CD4-positive, CD25-positive, alpha-beta regulatory T cell (primary cell): ENCODE measurements at regions not wholly inside any gene's neighbourhood (a gene's known extent, or its start where the extent isn't known, plus 50 kb on each side); places are given as distances from the start of the nearest gene placed in this dataset.

Source experiments
- ATAC-seq, 2 donors: fragments of 150-1000 bp; cut with Tn5 transposase; one replicate each; pipeline ENCODE4 v1.10.0; 2021; ENCODE audit warnings: low read depth in 2 of 2, moderate number of reproducible peaks in 2 of 2, moderate library complexity in 1 of 2
- DNase-seq, 3 donors: peaks; one replicate each; pipeline versions ENCODE4 v3.0.0 to v3.0.0-alpha.2; 2012 to 2022; ENCODE audit warnings: mixed read lengths in 1 of 3
- H3K27ac ChIP-seq: one replicate; pipeline ENCODE4 v1.7.0; 2013; ENCODE audit warnings: mild to moderate bottlenecking, low read length; ENCODE audit not compliant: insufficient read depth, poor library complexity, severe bottlenecking
- H3K27me3 ChIP-seq: one replicate; pipeline ENCODE4 v1.7.0; 2013; ENCODE audit warnings: low read length; ENCODE audit not compliant: control insufficient read depth, insufficient read depth
- H3K36me3 ChIP-seq: one replicate; pipeline ENCODE4 v1.7.0; 2013; ENCODE audit warnings: mild to moderate bottlenecking, low read length, moderate library complexity; ENCODE audit not compliant: control insufficient read depth, insufficient read depth
- H3K4me1 ChIP-seq: 2 replicates; pipeline ENCODE4 v1.7.0; 2013; ENCODE audit warnings: mild to moderate bottlenecking, low read length; ENCODE audit not compliant: insufficient read depth, control insufficient read depth, poor library complexity, severe bottlenecking
- H3K4me3 ChIP-seq: one replicate; pipeline ENCODE4 v1.7.0; 2013; ENCODE audit warnings: low read depth, mild to moderate bottlenecking, low read length, moderate library complexity
- H3K9me3 ChIP-seq, 2 experiments: 1 replicate in 1 of 2; 2 replicates in 1 of 2; pipeline ENCODE4 v1.7.0; 2013; ENCODE audit warnings: low read length in 2 of 2, mild to moderate bottlenecking in 1 of 2, moderate library complexity in 1 of 2; ENCODE audit not compliant: control insufficient read depth in 2 of 2
- H3K27ac Mint-ChIP-seq, 3 donors: one replicate each; pipeline ENCODE4 v1.8.0; 2020 to 2022; ENCODE audit warnings: mild to moderate bottlenecking in 3 of 3, mixed read lengths in 3 of 3, moderate library complexity in 2 of 3
- H3K27me3 Mint-ChIP-seq: one replicate; pipeline ENCODE4 v1.8.0; 2022; ENCODE audit warnings: mild to moderate bottlenecking, mixed read lengths
- H3K36me3 Mint-ChIP-seq: one replicate; pipeline ENCODE4 v1.8.0; 2020; ENCODE audit warnings: mixed read lengths
- H3K4me1 Mint-ChIP-seq, 4 donors: one replicate each; pipeline ENCODE4 v1.8.0; 2020 to 2022; ENCODE audit warnings: mixed read lengths in 4 of 4, mild to moderate bottlenecking in 1 of 4
- H3K4me3 Mint-ChIP-seq, 4 donors: one replicate each; pipeline ENCODE4 v1.8.0; 2020 to 2022; ENCODE audit warnings: mild to moderate bottlenecking in 4 of 4, mixed read lengths in 4 of 4, moderate library complexity in 3 of 4
- H3K9me3 Mint-ChIP-seq, 7 donors: one replicate each; pipeline ENCODE4 v1.8.0; 2020 to 2022; ENCODE audit warnings: mixed read lengths in 7 of 7, mild to moderate bottlenecking in 3 of 7, moderate library complexity in 2 of 7

GRCh38 chr10:130637089-130637676 is 501.0 kb downstream of the GLRX3 start:
- H3K27me3 Mint-ChIP-seq, result no peaks in the 10 kb centered on the region

GRCh38 chr10:130638991-130639390 is 502.8 kb downstream of the GLRX3 start:
- Mint-ChIP-seq H3K27me3 (no peaks in the 10 kb centered on the region), H3K36me3 (no peaks in the 10 kb centered on the region), H3K4me1 (no peaks in the 10 kb centered on the region), H3K9me3 (peaks cover 0 to 5% (median 0%) of the 10 kb centered on the region in 7 donors), H3K4me3 (no peak overlapping the region), H3K27ac (no peak overlapping the region)
- Histone ChIP-seq H3K9me3 (no peaks in the 10 kb centered on the region), H3K27ac (no peak overlapping the region), H3K4me1 (no peaks in the 10 kb centered on the region), H3K4me3 (no peak overlapping the region), H3K36me3 (no peaks in the 10 kb centered on the region), H3K27me3 (peaks cover 5% of the 10 kb centered on the region)
- no peak for ATAC-seq
- DNase-seq, result no peak

More at GRCh38 chr10:130637089-130637676, 501.0 kb downstream of the GLRX3 start:
- peaks cover 5% of the 10 kb centered on the region for H3K27me3 ChIP-seq
- H3K36me3 ChIP-seq, result no peaks in the 10 kb centered on the region
- Mint-ChIP-seq H3K4me1 (no peaks in the 10 kb centered on the region), H3K27ac (no peak overlapping the region), H3K9me3 (peaks cover 0 to 10% (median 0%) of the 10 kb centered on the region in 7 donors), H3K36me3 (no peaks in the 10 kb centered on the region), H3K4me3 (no peak overlapping the region)
- DNase-seq (no peak), ATAC-seq (no peak)
- H3K9me3 ChIP-seq, result no peaks in the 10 kb centered on the region
- H3K4me1 ChIP-seq, result no peaks in the 10 kb centered on the region
- no peak overlapping the region for H3K4me3 ChIP-seq
- H3K27ac ChIP-seq, result no peak overlapping the region

GRCh38 chr10:130642926-130643325 is 506.7 kb downstream of the GLRX3 start:
- no peak overlapping the region for H3K4me3 ChIP-seq
- no peak overlapping the region for H3K27ac Mint-ChIP-seq
- no peaks in the 10 kb centered on the region for H3K27me3 Mint-ChIP-seq
- H3K4me1 Mint-ChIP-seq, result no peaks in the 10 kb centered on the region
- H3K9me3 ChIP-seq, result no peaks in the 10 kb centered on the region
- no peaks in the 10 kb centered on the region for H3K27me3 ChIP-seq
- H3K36me3 Mint-ChIP-seq, result no peaks in the 10 kb centered on the region
- H3K4me3 Mint-ChIP-seq, result no peak overlapping the region
- ATAC-seq (no peak), DNase-seq (no peak)
- peaks cover 0 to 5% (median 1%) of the 10 kb centered on the region in 7 donors for H3K9me3 Mint-ChIP-seq
- H3K27ac ChIP-seq, result no peak overlapping the region
- no peaks in the 10 kb centered on the region for H3K4me1 ChIP-seq
- no peaks in the 10 kb centered on the region for H3K36me3 ChIP-seq

- no peaks in the 10 kb centered on the region for H3K9me3 ChIP-seq
- Mint-ChIP-seq H3K4me1 (no peaks in the 10 kb centered on the region), H3K27ac (no peak overlapping the region), H3K9me3 (peaks cover 0 to 6% (median 3%) of the 10 kb centered on the region in 7 donors), H3K27me3 (no peaks in the 10 kb centered on the region), H3K4me3 (no peak overlapping the region), H3K36me3 (no peaks in the 10 kb centered on the region)
- DNase-seq (no peak), ATAC-seq (no peak)
- H3K36me3 ChIP-seq, result no peaks in the 10 kb centered on the region
- H3K4me3 ChIP-seq, result no peak overlapping the region
- H3K27ac ChIP-seq, result no peak overlapping the region
- H3K27me3 ChIP-seq, result no peaks in the 10 kb centered on the region
- no peaks in the 10 kb centered on the region for H3K4me1 ChIP-seq
Observed at GRCh38 chr10:130647341-130647740, 511.1 kb downstream of the GLRX3 start.

GRCh38 chr10:130648807-130649206 is 512.6 kb downstream of the GLRX3 start:
- Histone ChIP-seq H3K36me3 (no peaks in the 10 kb centered on the region), H3K27me3 (no peaks in the 10 kb centered on the region), H3K4me3 (no peak overlapping the region), H3K9me3 (no peaks in the 10 kb centered on the region), H3K4me1 (no peaks in the 10 kb centered on the region), H3K27ac (no peak overlapping the region)
- no peak overlapping the region for H3K27ac Mint-ChIP-seq
- H3K27me3 Mint-ChIP-seq, result no peaks in the 10 kb centered on the region
- no peaks in the 10 kb centered on the region for H3K36me3 Mint-ChIP-seq
- DNase-seq (no peak), ATAC-seq (no peak)
- H3K9me3 Mint-ChIP-seq, result peaks cover 0 to 6% (median 3%) of the 10 kb centered on the region in 7 donors
- no peaks in the 10 kb centered on the region for H3K4me1 Mint-ChIP-seq
- H3K4me3 Mint-ChIP-seq, result no peak overlapping the region

- no peaks in the 10 kb centered on the region for H3K4me1 ChIP-seq
- no peaks in the 10 kb centered on the region for H3K36me3 ChIP-seq
- ATAC-seq (no peak), DNase-seq (no peak)
- no peaks in the 10 kb centered on the region for H3K9me3 ChIP-seq
- H3K27me3 Mint-ChIP-seq, result no peaks in the 10 kb centered on the region
- no peaks in the 10 kb centered on the region for H3K36me3 Mint-ChIP-seq
- no peak overlapping the region for H3K4me3 Mint-ChIP-seq
- no peak overlapping the region for H3K27ac ChIP-seq
- no peak overlapping the region for H3K27ac Mint-ChIP-seq
- H3K27me3 ChIP-seq, result no peaks in the 10 kb centered on the region
- H3K4me1 Mint-ChIP-seq, result no peaks in the 10 kb centered on the region
- H3K9me3 Mint-ChIP-seq, result peaks cover 0 to 7% (median 2%) of the 10 kb centered on the region in 7 donors
- no peak overlapping the region for H3K4me3 ChIP-seq
Observed at GRCh38 chr10:130652544-130652943, 516.4 kb downstream of the GLRX3 start.

GRCh38 chr10:130652964-130653578 is 516.9 kb downstream of the GLRX3 start:
- H3K36me3 Mint-ChIP-seq, result no peaks in the 10 kb centered on the region
- H3K27me3 ChIP-seq, result no peaks in the 10 kb centered on the region
- no peak overlapping the region for H3K4me3 ChIP-seq
- H3K36me3 ChIP-seq, result no peaks in the 10 kb centered on the region
- H3K4me1 Mint-ChIP-seq, result no peaks in the 10 kb centered on the region
- peaks cover 0 to 7% (median 2%) of the 10 kb centered on the region in 7 donors for H3K9me3 Mint-ChIP-seq
- ATAC-seq (no peak), DNase-seq (no peak)
- H3K4me1 ChIP-seq, result no peaks in the 10 kb centered on the region
- H3K27me3 Mint-ChIP-seq, result no peaks in the 10 kb centered on the region
- peak overlapping the region in 1 of 3 donors; percentile 7 for H3K27ac Mint-ChIP-seq
- no peak overlapping the region for H3K27ac ChIP-seq
- H3K4me3 Mint-ChIP-seq, result no peak overlapping the region
- H3K9me3 ChIP-seq, result no peaks in the 10 kb centered on the region

GRCh38 chr10:130654726-130655125 is 518.5 kb downstream of the GLRX3 start:
- ATAC-seq (no peak), DNase-seq (no peak)
- no peaks in the 10 kb centered on the region for H3K27me3 Mint-ChIP-seq
- Histone ChIP-seq H3K4me1 (no peaks in the 10 kb centered on the region), H3K36me3 (no peaks in the 10 kb centered on the region), H3K4me3 (no peak overlapping the region), H3K9me3 (no peaks in the 10 kb centered on the region), H3K27me3 (no peaks in the 10 kb centered on the region), H3K27ac (no peak overlapping the region)
- H3K4me1 Mint-ChIP-seq, result no peaks in the 10 kb centered on the region
- no peak overlapping the region for H3K4me3 Mint-ChIP-seq
- H3K27ac Mint-ChIP-seq, result no peak overlapping the region
- H3K9me3 Mint-ChIP-seq, result peaks cover 0 to 5% (median 0%) of the 10 kb centered on the region in 7 donors
- no peaks in the 10 kb centered on the region for H3K36me3 Mint-ChIP-seq
